GM13976 (cell line): ENCODE measurements at regions not wholly inside any gene's neighbourhood (a gene's known extent, or its start where the extent isn't known, plus 50 kb on each side); places are given as distances from the start of the nearest gene placed in this dataset.

ENCODE experiments used
- DNase-seq: peaks from one replicate; pipeline ENCODE4 v3.0.0; 2012; ENCODE audit warnings: low spot score
- CTCF ChIP-seq: IDR thresholded peaks from 2 replicates; pipeline ENCODE4 v1.5.1; 2012; ENCODE audit warnings: borderline replicate concordance, mild to moderate bottlenecking; ENCODE audit not compliant: insufficient read depth; ENCODE audit errors: extremely low read depth, missing control alignments, control extremely low read depth
- in situ Hi-C: fragments of 300-500 bp; cut with MboI; formaldehyde crosslinking; loops from one replicate; pipeline ENCODE4 v1.12.0; 2022; ENCODE audit warnings: low sequenced_read_pairs, mixed read lengths, inconsistent platforms; ENCODE audit not compliant: unreplicated experiment

- in situ Hi-C loops = no loop called here
- TF ChIP-seq CTCF = no peak
- no peak for DNase-seq
Observed at GRCh38 chr3:168956076-168956475, 707.4 kb downstream of the MECOM start.

GRCh38 chr3:168952551-168952950 lies 711.0 kb downstream of the MECOM start:
- no peak for TF ChIP-seq CTCF
- in situ Hi-C loops = no loop called here
- no peak for DNase-seq

GRCh38 chr3:168951884-168952283 lies 711.6 kb downstream of the MECOM start:
- in situ Hi-C loops = no loop called here
- DNase-seq = no peak

GRCh38 chr3:168951368-168951767 lies 712.1 kb downstream of the MECOM start:
- in situ Hi-C loops = no loop called here
- DNase-seq = no peak

More at GRCh38 chr3:168951884-168952283, 711.6 kb downstream of the MECOM start:
- TF ChIP-seq CTCF = no peak

GRCh38 chr3:168950622-168951021 lies 712.9 kb downstream of the MECOM start:
- DNase-seq = no peak
- TF ChIP-seq CTCF = no peak

More at GRCh38 chr3:168951368-168951767, 712.1 kb downstream of the MECOM start:
- TF ChIP-seq CTCF = no peak

GRCh38 chr3:168939651-168940238 lies 723.8 kb downstream of the MECOM start:
- in situ Hi-C loops = no loop called here
- TF ChIP-seq CTCF = no peak

More at GRCh38 chr3:168950622-168951021, 712.9 kb downstream of the MECOM start:
- in situ Hi-C loops = no loop called here

More at GRCh38 chr3:168939651-168940238, 723.8 kb downstream of the MECOM start:
- DNase-seq = no peak
